Lung (tissue), 11 donors: ENCODE measurements at regions not wholly inside any gene's neighbourhood (a gene's known extent, or its start where the extent isn't known, plus 50 kb on each side); places are given as distances from the start of the nearest gene placed in this dataset.
"Not testable (repeated sequence)": the region's sequence is repeated elsewhere in the genome, so short reads cannot be mapped to it uniquely, and the experiment has no call there.

ENCODE experiments used
- ATAC-seq: fragments of 200-7000 bp; cut with Tn5 transposase; one replicate; pipeline ENCODE4 v1.9.1; 2020; ENCODE audit warnings: moderate number of reproducible peaks; ENCODE audit not compliant: insufficient read depth, low FRiP score
- DNase-seq, 3 donors: peaks; one replicate each; pipeline ENCODE4 v3.0.0-alpha.2; 2013 to 2017
- H3K27ac ChIP-seq, 2 donors: one replicate each; pipeline ENCODE4 v1.5.1; 2013; ENCODE audit warnings: mild to moderate bottlenecking in 2 of 2, moderate library complexity in 2 of 2, control low read depth in 1 of 2, inconsistent platforms in 1 of 2, low read depth in 1 of 2, low read length in 1 of 2
- H3K27me3 ChIP-seq, 3 donors: one replicate each; pipeline ENCODE4 v1.5.1; 2013; ENCODE audit warnings: low read length in 2 of 3; ENCODE audit not compliant: control insufficient read depth in 3 of 3, insufficient read depth in 3 of 3
- H3K36me3 ChIP-seq, 4 donors: one replicate each; pipeline ENCODE4 v1.5.1; 2013; ENCODE audit warnings: low read length in 4 of 4, mild to moderate bottlenecking in 1 of 4, moderate library complexity in 1 of 4; ENCODE audit not compliant: control insufficient read depth in 4 of 4, insufficient read depth in 4 of 4
- H3K4me1 ChIP-seq, 5 donors: one replicate each; pipeline ENCODE4 v1.5.1; 2013; ENCODE audit warnings: low read length in 5 of 5, mild to moderate bottlenecking in 2 of 5, moderate library complexity in 1 of 5; ENCODE audit not compliant: control insufficient read depth in 5 of 5, insufficient read depth in 5 of 5
- H3K4me3 ChIP-seq: one replicate; pipeline ENCODE4 v1.5.1; 2013; ENCODE audit warnings: mild to moderate bottlenecking, control low read depth, moderate library complexity
- H3K9ac ChIP-seq, 2 donors: one replicate each; pipeline ENCODE4 v1.5.1; 2013; ENCODE audit warnings: low read length in 2 of 2, control low read depth in 1 of 2; ENCODE audit not compliant: insufficient read depth in 1 of 2
- H3K9me3 ChIP-seq, 4 donors: one replicate each; pipeline ENCODE4 v1.5.1; 2013; ENCODE audit warnings: low read length in 3 of 4, mild to moderate bottlenecking in 1 of 4, moderate library complexity in 1 of 4; ENCODE audit not compliant: control insufficient read depth in 4 of 4, insufficient read depth in 3 of 4
- WGBS, 2 donors: extraction: QIAGEN DNeasy Blood & Tissue Kit; methylation state at CpG; one replicate each; pipeline ENCODE4 v1.1.7; 2013; 5-methylcytosine and 5-hydroxymethylcytosine counted together
- TF ChIP-seq, protein P1 (sequence below): IDR thresholded peaks from 2 replicates; pipeline ENCODE4 v1.5.1; 2012; ENCODE audit warnings: mild to moderate bottlenecking; ENCODE audit errors: control extremely low read depth, extremely low read depth
- donor health status: control.
- donor health status: control.
- donor health status: Bipolar disorder and iron deficiency.
- donor health status: healthy.
- donor health status: DM: yes; HTN: yes; CAD: no.

DNA sequence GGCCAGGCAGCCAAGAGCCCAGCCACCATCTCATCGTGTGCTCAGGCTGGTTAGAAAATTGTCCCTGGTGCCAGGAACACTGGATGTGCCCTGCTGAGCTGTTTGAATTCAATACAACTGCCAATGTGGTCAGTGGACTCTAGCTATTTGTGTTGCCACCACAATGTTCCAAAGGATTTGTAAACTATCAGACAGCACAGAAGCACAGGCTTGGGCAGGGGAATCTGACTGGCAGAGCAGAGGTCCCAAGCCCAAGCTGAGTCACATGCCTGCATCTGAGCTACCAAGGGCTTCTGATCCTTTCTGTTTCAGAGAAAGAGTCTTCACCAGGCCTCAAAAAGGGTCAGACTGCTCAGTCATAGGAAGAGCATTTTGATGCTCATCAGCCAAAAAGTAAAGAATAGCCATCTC, 232.1 kb upstream of the SEMA3C start:
- Histone ChIP-seq H3K4me1 (no peaks in the 10 kb centered on the region), H3K4me3 (no peak overlapping the region), H3K27ac (no peak overlapping the region), H3K9ac (no peak overlapping the region), H3K27me3 (no peaks in the 10 kb centered on the region), H3K9me3 (no peaks in the 10 kb centered on the region), H3K36me3 (no peaks in the 10 kb centered on the region)
- 79 to 93% methylated on average over 1 of the region's 1 CpG for WGBS, 2 donors
- ATAC-seq (no peak), DNase-seq (no peak)
- TF ChIP-seq, protein P1, sequence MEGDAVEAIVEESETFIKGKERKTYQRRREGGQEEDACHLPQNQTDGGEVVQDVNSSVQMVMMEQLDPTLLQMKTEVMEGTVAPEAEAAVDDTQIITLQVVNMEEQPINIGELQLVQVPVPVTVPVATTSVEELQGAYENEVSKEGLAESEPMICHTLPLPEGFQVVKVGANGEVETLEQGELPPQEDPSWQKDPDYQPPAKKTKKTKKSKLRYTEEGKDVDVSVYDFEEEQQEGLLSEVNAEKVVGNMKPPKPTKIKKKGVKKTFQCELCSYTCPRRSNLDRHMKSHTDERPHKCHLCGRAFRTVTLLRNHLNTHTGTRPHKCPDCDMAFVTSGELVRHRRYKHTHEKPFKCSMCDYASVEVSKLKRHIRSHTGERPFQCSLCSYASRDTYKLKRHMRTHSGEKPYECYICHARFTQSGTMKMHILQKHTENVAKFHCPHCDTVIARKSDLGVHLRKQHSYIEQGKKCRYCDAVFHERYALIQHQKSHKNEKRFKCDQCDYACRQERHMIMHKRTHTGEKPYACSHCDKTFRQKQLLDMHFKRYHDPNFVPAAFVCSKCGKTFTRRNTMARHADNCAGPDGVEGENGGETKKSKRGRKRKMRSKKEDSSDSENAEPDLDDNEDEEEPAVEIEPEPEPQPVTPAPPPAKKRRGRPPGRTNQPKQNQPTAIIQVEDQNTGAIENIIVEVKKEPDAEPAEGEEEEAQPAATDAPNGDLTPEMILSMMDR, result no peak

DNA sequence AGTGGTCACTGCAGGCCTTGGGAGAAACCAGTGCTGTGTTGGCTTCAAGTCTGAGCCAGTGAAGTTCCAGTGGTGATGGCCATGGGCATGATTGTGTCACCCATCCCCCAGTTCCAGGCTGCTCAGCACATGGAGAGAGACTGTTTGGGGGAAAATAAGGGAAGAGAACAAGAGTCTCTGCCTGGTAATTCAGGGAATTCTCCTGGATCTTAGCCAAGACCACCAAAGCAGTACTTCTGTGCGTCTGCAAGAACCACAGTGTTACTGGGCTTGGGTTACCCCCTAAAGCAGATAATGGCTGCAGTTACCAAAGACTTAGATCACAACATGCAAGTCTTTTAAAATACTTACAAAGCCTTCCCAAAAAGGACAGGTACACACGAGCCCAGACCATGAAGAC, 225.0 kb upstream of the SEMA3C start:
- H3K4me3 ChIP-seq, result no peak overlapping the region
- H3K9me3 ChIP-seq, result peaks cover 0 to 3% (median 1%) of the 10 kb centered on the region in 4 donors
- no peaks in the 10 kb centered on the region for H3K27me3 ChIP-seq
- H3K36me3 ChIP-seq, result no peaks in the 10 kb centered on the region
- H3K9ac ChIP-seq, result no peak overlapping the region
- TF ChIP-seq, protein P1, result no peak
- no peak overlapping the region for H3K27ac ChIP-seq
- ATAC-seq, result no peak
- 69 to 77% methylated on average over 2 of the region's 2 CpGs for WGBS, 2 donors
- peaks cover 0 to 6% (median 0%) of the 10 kb centered on the region in 5 donors for H3K4me1 ChIP-seq
- peak in 1 of 3 donors; percentile 46 for DNase-seq

DNA sequence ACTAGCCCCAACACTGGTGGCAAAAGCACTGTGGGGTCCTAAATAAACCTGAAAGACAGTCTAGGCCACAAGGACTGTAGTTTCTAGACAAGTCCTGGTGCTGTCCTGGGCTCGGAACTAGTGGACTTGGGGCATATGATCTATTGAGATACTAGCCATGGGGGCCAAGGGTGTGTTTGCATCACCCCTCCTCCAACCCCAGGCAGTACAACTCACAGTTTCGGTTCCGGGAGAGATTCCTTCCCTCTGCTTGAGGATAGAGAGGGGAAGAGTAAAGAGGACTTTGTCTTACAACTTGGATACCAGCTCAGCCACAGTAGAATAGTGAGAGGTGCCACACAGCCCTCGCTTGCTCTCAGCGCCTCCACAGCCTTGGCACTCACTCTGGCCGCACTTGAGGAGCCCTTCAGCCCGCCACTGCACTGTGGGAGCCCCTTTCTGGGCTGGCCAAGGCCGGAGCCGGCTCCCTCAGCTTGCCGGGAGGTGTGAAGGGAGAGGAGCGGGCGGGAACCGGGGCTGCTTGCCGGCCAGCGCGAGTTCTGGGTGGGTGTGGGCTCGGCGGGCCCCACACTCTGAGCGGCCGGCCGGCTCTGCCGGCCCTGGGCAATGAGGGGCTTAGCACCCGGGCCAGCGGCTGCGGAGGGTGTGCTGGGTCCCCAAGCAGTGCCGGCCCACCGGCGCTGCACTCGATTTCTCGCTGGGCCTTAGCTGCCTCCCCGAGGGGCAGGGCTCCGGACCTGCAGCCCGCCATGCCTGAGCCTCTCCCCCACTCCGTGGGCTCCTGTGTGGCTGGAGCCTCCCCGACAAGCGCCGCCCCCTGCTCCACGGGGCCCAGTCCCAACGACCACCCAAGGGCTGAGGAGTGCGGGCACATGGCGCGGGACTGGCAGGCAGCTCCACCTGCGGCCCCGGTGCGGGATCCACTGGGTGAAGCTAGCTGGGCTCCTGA, 222.7 kb upstream of the SEMA3C start:
- WGBS, 2 donors, result 96 to 99% methylated on average over 41 to 45 of the region's 45 CpGs
- H3K9ac ChIP-seq, ATAC-seq, H3K36me3 ChIP-seq, H3K4me3 ChIP-seq, DNase-seq, H3K9me3 ChIP-seq, H3K4me1 ChIP-seq, H3K27me3 ChIP-seq: not testable (repeated sequence)
- peak overlapping the region in 1 of 2 donors; percentile 71 for H3K27ac ChIP-seq

DNA sequence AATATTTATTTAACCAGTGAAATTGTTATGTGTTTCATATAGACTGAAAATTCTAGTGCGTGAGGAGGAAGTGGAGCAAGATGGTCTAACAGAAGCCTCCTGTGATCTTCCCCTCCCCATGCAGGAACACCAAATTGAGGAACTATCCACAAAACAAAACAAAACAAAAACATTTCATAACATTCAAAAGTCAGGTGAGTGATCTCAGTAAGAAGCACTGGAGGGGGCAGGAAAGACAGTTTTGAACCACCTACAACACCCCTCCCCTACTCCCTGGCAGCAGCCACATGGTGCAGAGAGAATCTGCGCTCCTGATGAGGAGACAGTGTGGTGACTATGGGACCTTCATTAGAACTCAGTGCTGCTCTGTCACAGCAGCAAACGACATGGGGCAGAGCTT, 221.9 kb upstream of the SEMA3C start:
- Histone ChIP-seq H3K27ac (peak overlapping the region in 1 of 2 donors; percentile 71), H3K9me3 (peaks cover 0 to 3% (median 1%) of the 10 kb centered on the region in 4 donors), H3K36me3 (no peaks in the 10 kb centered on the region), H3K4me1 (peaks cover 0 to 6% (median 0%) of the 10 kb centered on the region in 5 donors), H3K27me3 (no peaks in the 10 kb centered on the region), H3K9ac (no peak overlapping the region), H3K4me3 (no peak overlapping the region)
- TF ChIP-seq, protein P1, result no peak
- ATAC-seq, result no peak
- 46 to 70% methylated on average over 3 of the region's 3 CpGs for WGBS, 2 donors
- DNase-seq, result no peak
